Bronchial epithelial cell (primary cell): ENCODE measurements at regions not wholly inside any gene's neighbourhood (a gene's known extent, or its start where the extent isn't known, plus 50 kb on each side); places are given as distances from the start of the nearest gene placed in this dataset.
"Not testable (repeated sequence)": the region's sequence is repeated elsewhere in the genome, so short reads cannot be mapped to it uniquely, and the experiment has no call there.

ENCODE experiments used
- DNase-seq: peaks from one replicate; pipeline ENCODE4 v3.0.0-alpha.2; 2010; ENCODE audit warnings: low read depth
- FAIRE-seq: peaks from 2 replicates; lab custom pipeline; 2011; peaks lifted over from hg19 to GRCh38; lab: Jason Lieb, UNC
- H3K27me3 ChIP-seq: 2 replicates; pipeline ENCODE4 v1.5.1; 2011; ENCODE audit warnings: low read length; ENCODE audit not compliant: control insufficient read depth, insufficient read depth
- H3K36me3 ChIP-seq: 2 replicates; pipeline ENCODE4 v1.5.1; 2011; ENCODE audit warnings: low read length; ENCODE audit not compliant: control insufficient read depth, insufficient read depth
- H3K4me3 ChIP-seq: 2 replicates; pipeline ENCODE4 v1.5.1; 2011; ENCODE audit warnings: mild to moderate bottlenecking, low read depth, low read length, control low read depth
- TF ChIP-seq, protein P1 (sequence below): IDR thresholded peaks from 2 replicates; pipeline ENCODE4 v1.5.1; 2011; ENCODE audit warnings: mild to moderate bottlenecking, moderate library complexity, low read length, control low read depth, inconsistent platforms; ENCODE audit not compliant: insufficient read depth, severe bottlenecking

DNA sequence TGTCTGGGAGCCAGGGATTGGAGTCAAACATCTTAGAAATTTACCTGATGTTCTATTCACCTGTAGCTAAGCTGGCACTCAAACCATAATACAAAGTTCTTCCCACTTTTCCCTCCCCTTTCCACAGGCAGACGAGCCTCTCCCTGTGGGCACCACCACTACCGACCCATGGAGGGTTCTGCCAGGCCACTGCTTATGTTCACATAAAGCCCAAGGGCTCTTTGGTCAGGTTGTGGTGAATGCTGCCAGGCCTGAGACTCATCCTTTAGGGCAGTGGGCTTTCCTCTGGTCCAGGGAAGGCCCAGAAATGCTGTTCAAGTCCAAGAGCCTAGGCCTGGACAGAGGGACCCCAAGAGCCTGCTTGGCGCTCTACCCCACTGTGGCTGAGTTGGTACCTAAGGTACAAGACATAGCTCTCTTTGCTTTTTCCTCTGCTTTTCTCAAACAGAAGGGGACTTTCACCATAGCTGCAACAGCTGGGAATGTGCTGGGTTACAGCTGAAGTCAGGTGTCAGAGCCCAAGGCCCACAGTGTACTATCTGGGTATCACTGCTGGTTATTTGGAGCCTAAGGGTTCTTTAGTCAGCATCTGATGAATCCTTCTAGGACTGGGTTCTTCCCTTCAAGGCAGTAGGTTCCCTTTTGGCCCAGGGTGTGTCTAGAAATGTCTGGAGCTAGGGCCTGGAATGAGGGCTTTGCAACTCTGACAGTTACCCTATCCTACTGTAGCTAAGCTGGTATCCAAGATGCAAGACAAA is 620.1 kb downstream of the TLE1 start:
- H3K27me3 ChIP-seq, result no peaks in the 10 kb centered on the region
- FAIRE-seq, result no peak
- no peaks in the 10 kb centered on the region for H3K36me3 ChIP-seq
- DNase-seq, result no peak
- TF ChIP-seq, protein P1, sequence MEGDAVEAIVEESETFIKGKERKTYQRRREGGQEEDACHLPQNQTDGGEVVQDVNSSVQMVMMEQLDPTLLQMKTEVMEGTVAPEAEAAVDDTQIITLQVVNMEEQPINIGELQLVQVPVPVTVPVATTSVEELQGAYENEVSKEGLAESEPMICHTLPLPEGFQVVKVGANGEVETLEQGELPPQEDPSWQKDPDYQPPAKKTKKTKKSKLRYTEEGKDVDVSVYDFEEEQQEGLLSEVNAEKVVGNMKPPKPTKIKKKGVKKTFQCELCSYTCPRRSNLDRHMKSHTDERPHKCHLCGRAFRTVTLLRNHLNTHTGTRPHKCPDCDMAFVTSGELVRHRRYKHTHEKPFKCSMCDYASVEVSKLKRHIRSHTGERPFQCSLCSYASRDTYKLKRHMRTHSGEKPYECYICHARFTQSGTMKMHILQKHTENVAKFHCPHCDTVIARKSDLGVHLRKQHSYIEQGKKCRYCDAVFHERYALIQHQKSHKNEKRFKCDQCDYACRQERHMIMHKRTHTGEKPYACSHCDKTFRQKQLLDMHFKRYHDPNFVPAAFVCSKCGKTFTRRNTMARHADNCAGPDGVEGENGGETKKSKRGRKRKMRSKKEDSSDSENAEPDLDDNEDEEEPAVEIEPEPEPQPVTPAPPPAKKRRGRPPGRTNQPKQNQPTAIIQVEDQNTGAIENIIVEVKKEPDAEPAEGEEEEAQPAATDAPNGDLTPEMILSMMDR, result no peak
- no peak overlapping the region for H3K4me3 ChIP-seq

DNA sequence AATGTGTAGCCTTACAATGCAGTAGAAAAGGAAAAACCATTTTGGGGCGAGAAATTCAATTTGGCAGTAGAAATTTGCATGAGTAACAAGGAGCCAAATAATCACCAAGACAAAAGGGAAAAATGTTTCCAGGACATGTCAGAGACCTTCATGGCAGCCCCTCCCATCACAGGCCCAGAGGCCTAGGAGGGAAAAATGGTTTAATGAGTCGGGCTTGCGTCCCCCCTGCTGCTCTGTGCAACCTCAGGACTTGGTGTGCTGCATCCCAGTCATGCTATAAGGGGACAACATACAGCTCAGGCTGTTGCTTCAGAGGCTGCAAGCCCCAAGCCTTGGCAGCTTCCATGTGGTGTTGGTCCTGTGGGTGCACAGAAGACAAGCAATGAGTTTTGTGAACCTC is 626.4 kb downstream of the TLE1 start:
- H3K27me3 ChIP-seq, DNase-seq, H3K36me3 ChIP-seq, FAIRE-seq, H3K4me3 ChIP-seq: not testable (repeated sequence)

DNA sequence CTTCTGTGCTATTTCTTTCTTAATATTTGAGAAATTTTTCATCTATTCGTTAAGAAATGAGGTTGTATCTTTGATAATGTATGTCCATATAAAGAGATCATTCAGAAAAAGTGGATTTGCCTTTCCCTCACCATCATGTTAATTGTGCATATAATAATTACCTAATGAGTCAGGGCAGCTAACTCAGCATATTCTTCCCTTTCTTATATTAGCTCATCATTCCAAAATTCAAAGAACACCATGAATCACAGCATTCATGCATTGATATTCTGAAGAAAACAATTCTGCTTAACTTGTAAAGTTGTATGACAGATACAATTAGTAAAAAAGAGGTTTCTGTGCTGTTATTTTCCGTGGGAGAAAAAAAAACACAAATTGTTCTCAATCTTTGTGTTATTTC is 630.6 kb downstream of the TLE1 start:
- H3K27me3 ChIP-seq, result no peaks in the 10 kb centered on the region
- peak; percentile 45 for DNase-seq
- TF ChIP-seq, protein P1, result no peak
- no peak for FAIRE-seq
- no peak overlapping the region for H3K4me3 ChIP-seq
- H3K36me3 ChIP-seq, result no peaks in the 10 kb centered on the region

DNA sequence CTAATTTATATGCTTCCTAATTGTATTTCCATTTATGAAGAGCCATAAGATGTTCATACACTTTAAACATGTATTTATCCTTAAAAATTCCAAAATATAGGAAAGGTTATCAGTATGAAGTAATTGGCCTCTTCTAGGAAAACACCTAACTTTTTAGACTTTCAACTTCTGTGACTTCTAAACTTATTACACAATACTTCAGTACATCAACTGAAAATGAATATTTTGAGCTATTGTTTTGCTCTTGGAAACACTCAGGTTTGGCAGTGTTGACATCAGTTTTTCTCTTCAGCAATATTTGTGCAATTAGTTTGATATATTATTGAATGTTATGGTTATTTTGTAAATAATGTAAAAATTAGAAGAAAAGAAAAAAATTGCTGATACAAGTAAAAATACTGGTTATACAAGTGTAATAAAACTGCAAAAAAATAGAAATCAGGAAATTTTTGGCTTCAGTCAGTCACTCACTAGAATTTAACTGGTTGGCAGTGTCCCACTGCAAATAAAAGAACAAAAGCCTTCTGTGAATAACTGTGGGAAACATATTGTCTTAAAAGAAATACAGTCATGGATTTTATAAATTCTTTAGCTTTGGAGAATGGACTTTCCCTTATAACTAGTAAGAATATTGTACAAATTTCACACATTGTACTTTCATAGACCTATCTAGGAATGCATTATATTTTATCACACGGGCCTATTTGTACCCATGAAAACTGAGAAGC is 635.9 kb downstream of the TLE1 start:
- FAIRE-seq, result no peak

DNA sequence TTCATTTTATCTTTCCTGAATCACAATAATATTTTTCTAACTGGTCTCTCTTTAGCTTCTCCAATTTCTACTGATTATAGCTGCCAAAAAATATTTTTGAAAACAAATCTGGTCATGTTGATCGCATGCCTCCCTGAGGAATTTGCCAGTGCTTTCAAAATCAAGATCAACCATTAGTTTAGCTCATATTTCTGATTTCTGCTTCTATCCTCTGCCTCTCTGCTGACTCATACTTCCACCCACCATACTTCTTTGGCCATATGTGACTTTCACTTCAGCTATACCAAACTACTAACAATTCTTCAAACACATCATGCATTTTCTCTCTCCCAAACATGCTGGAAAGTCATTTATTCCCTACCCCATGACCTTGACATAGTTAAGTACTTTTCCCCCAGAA is 636.5 kb downstream of the TLE1 start:
- H3K36me3 ChIP-seq, result no peaks in the 10 kb centered on the region
- TF ChIP-seq, protein P1, result no peak
- H3K4me3 ChIP-seq, result no peak overlapping the region
- FAIRE-seq, result no peak
- peak; percentile 48 for DNase-seq
- H3K27me3 ChIP-seq, result no peaks in the 10 kb centered on the region

More for the DNA sequence above, 635.9 kb downstream of the TLE1 start:
- DNase-seq, result no peak
- TF ChIP-seq, protein P1, result no peak
- Histone ChIP-seq H3K27me3 (no peaks in the 10 kb centered on the region), H3K4me3 (no peak overlapping the region), H3K36me3 (no peaks in the 10 kb centered on the region)

DNA sequence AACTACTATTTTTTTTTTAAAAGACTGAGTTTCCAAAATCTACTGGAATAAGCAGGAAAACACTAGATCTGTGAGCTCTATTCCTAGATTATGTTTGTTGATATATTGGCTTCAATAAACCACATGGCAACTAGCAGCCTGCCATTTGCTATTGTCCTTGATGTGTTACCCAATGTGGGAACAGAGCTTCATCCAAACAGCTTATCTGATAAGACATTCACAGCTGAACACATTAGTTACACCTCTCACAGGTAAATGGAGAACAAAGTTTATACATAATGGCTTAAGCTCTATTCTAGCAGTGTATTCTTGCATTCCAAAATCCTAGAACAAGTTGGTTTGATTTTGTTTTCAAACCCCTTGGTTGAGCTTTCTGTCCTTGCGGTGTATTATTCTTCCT is 642.1 kb downstream of the TLE1 start:
- no peak overlapping the region for H3K4me3 ChIP-seq
- FAIRE-seq, result no peak

More for the DNA sequence above, 642.1 kb downstream of the TLE1 start:
- no peaks in the 10 kb centered on the region for H3K27me3 ChIP-seq
- TF ChIP-seq, protein P1, result no peak
- H3K36me3 ChIP-seq, result no peaks in the 10 kb centered on the region
- no peak for DNase-seq
